ENCODE measurements at regions not wholly inside any gene's neighbourhood (a gene's known extent, or its start where the extent isn't known, plus 50 kb on each side); places are given as distances from the start of the nearest gene placed in this dataset.
"Not testable (repeated sequence)": the region's sequence is repeated elsewhere in the genome, so short reads cannot be mapped to it uniquely, and the experiment has no call there.

DNA sequence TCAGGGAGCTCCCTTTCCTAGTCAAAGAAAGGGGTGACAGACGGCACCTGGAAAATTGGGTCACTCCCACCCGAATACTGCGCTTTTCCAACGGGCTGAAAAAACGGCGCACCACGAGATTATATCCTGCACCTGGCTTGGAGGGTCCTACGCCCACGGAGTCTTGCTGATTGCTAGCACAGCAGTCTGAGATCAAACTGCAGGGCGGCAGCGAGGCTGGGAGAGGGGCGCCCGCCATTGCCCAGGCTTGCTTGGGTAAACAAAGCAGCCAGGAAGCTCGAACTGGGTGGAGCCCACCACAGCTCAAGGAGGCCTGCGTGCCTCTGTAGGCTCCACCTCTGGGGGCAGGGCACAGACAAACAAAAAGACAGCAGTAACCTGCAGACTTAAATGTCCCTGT is 580.5 kb downstream of the RAB28 start:
- TF ChIP-seq, protein P1, sequence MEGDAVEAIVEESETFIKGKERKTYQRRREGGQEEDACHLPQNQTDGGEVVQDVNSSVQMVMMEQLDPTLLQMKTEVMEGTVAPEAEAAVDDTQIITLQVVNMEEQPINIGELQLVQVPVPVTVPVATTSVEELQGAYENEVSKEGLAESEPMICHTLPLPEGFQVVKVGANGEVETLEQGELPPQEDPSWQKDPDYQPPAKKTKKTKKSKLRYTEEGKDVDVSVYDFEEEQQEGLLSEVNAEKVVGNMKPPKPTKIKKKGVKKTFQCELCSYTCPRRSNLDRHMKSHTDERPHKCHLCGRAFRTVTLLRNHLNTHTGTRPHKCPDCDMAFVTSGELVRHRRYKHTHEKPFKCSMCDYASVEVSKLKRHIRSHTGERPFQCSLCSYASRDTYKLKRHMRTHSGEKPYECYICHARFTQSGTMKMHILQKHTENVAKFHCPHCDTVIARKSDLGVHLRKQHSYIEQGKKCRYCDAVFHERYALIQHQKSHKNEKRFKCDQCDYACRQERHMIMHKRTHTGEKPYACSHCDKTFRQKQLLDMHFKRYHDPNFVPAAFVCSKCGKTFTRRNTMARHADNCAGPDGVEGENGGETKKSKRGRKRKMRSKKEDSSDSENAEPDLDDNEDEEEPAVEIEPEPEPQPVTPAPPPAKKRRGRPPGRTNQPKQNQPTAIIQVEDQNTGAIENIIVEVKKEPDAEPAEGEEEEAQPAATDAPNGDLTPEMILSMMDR (IDR thresholded peaks at IDR 0.05; ENCODE audit: low read length), result not testable (repeated sequence)
- TF ChIP-seq EZH2 (optimal IDR thresholded peaks at IDR 0.05; ENCODE audit: low read depth, low read length), result not testable (repeated sequence)
